HG03342 (cell line): ENCODE measurements at regions not wholly inside any gene's neighbourhood (a gene's known extent, or its start where the extent isn't known, plus 50 kb on each side); places are given as distances from the start of the nearest gene placed in this dataset.
"Not testable (repeated sequence)": the region's sequence is repeated elsewhere in the genome, so short reads cannot be mapped to it uniquely, and the experiment has no call there.

Experiments
- ATAC-seq: cut with Tn5 transposase; IDR thresholded peaks from one replicate; pipeline ENCODE4 v1.9.1; 2021; ENCODE audit warnings: mild to moderate bottlenecking, moderate library complexity; ENCODE audit not compliant: unreplicated experiment

DNA sequence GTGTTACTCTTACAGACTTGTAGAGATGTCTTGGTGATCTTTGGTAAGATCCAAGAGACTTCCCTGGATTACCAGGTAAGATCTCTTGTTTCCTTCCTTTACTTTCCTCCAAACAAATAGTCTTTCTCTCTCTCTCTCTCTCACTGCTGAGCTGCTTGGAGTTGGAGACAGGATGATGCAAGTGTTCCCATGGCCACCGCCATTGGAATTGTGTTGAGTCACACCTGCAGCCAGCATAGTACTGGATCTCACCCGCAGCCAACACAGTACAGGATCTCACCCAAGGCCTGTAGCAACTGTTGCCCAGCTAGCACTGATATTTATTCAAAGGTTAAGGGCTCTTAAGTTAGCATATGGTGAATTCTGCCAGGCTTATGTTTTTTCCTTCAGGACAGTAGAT lies 1080.9 kb downstream of the FAT4 start:
- no peak for ATAC-seq

DNA sequence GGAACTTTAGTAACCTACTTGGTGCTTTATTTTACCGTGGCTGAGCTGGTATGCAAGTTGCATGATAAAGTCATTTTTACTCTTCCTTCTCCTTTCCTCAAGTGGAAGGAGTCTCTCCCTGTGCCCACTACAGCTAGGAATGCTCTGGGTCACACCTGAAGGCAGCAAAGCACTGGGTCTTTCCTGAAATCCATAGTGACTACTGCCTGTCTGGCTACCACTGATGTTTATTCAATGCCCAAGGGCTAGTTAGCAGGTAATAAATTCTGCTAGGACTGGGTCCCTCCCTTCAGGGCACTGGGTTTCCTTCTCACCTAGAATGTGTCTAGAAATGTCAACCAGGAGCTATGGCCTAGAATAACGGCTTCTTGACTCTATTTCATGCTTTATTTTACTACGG lies 1081.4 kb downstream of the FAT4 start:
- no peak for ATAC-seq

DNA sequence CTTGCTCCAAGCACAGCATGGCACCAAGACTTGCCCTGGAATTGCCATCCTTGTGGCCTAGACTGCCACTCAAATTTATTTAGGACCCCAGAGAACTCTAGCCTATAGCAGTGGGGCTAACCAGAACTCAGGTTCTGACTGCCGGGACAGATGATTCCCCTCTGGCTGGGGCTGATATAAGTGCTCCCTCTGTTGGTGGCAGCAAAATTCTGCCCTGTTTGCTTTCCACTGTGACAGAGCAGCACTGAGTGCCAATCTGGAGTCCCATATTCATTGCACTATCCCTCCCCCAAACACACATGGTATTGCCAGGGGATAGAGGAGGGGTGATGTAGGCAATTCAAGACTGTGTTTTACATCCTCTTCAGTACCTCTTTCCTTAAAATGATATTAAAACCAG lies 1081.9 kb downstream of the FAT4 start:
- ATAC-seq, result no peak

GRCh38 chr4:126404549-126404948 lies 1089.8 kb downstream of the FAT4 start:
- ATAC-seq, result no peak

GRCh38 chr4:126405369-126405982 lies 1090.7 kb downstream of the FAT4 start:
- ATAC-seq, result peak; percentile 88

DNA sequence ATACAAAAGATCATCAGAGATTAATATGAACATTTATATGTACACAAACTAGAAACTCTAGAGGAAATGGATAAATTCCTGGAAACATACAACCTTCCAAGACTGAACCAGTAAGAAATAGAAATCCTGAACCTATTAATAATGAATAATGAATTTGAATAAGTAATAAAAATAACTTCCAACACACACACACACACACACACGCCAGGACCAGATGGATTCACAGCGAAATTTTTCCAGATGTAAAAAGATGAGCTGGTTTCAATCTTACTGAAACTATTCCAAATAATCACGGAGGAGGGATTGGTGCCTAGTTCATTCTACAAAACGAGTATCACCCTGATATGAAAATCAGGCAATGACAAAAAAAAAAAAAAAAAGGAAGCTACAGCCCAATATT lies 1095.0 kb downstream of the FAT4 start:
- no peak for ATAC-seq

- ATAC-seq, result no peak
Measured at GRCh38 chr4:126411047-126411446, 1096.3 kb downstream of the FAT4 start.

- not testable (repeated sequence) for ATAC-seq
Measured at GRCh38 chr4:126412310-126412709, 1097.6 kb downstream of the FAT4 start.

DNA sequence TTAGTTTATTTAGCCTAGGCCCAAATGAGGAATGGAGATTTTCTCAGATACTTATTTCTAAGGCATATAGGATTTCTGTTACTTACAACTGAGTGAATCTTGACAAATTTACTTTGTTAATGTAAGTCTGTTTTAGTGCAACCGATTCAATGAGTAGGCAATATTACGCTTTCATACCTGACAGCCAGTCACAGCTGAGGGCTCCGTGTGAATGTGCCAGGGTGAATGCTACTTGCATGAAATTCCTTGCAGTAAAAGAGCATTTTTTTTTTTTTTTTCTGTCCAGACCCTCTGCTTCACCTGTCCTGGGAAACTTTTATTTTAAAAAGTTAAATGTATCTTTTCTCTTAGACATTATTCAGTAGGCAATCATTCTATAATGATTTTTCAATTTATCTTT lies 1100.0 kb downstream of the FAT4 start:
- no peak for ATAC-seq

- no peak for ATAC-seq
Measured at GRCh38 chr4:126419266-126419665, 1104.5 kb downstream of the FAT4 start.

GRCh38 chr4:126427853-126428252 lies 1113.1 kb downstream of the FAT4 start:
- no peak for ATAC-seq

DNA sequence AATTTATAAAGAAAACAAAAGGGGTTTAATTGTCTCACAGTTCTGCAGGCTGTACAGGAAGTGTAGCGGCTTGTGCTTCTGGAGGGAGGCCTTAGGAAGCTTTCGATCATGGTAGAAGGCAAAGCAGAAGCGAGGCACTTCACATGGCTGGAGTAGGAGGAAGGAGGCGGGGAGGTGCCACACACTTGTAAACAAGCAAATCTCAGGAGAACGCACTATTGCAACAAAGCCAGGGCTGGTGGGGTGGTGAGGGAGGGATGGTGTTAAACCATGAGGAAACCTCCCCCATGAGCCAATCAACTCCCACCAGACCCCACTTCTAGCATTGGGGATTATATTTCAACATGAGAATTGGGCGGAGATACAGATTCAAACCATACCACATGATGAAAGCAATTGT lies 1116.3 kb downstream of the FAT4 start:
- no peak for ATAC-seq

DNA sequence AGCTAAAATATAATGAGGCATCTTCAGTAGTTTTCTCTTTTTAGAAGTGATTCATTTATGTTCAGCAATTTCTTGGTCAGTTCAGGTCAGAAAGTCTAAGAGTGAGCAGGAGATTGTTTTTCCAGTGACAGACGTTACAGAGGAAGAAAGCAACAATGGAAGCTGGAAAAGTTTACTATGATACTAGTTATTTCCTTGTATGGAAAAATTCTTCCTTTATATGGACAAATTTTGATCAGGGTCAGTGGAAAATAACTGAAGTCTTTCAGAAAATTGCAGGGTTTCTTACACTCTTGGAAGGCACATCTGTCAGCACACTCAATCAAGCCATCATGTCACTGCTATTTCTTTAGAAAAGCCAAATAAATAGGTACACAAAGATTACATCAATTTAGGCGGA lies 1120.7 kb downstream of the FAT4 start:
- ATAC-seq, result no peak

DNA sequence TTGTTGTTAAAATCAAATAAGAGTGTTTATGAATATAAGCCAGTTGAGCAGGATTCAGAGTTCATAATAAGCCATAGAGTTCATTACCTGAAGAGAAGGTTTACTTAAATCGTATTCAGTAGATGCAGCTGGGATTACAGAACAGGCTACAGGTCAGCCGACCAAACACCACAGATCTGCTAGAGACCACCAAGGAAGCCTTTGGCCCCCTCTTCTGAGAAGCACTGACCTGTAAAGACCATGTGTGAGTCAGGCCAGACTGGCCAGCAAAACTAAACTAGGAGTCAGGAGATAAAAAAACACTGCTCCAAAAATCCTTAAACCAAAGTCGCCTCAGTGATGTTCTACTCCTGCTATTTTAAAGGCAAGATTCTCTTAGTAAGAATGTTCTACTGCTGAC lies 1125.5 kb downstream of the FAT4 start:
- ATAC-seq, result no peak

- ATAC-seq, result no peak
Measured at GRCh38 chr4:126441173-126442035, 1126.6 kb downstream of the FAT4 start.

DNA sequence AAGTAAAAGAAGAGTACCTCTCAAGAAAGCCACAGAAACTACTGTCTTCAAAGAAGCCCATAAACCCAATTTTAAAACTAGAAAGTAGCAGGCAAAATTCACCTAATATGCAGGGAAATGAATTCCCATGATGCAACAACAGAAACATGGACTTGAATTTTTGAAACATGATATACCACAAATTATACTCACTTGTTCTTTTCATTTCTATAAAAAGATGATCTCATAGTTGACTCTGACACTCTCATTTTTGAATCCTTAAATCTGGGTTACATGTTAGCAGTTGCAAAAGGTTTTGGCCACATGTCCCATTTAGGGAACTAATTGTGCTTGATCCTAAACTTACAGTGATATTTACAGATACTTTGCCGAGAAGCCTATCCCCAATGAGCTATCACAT lies 1130.8 kb downstream of the FAT4 start:
- ATAC-seq, result no peak

GRCh38 chr4:126446917-126447316 lies 1132.2 kb downstream of the FAT4 start:
- ATAC-seq, result no peak

DNA sequence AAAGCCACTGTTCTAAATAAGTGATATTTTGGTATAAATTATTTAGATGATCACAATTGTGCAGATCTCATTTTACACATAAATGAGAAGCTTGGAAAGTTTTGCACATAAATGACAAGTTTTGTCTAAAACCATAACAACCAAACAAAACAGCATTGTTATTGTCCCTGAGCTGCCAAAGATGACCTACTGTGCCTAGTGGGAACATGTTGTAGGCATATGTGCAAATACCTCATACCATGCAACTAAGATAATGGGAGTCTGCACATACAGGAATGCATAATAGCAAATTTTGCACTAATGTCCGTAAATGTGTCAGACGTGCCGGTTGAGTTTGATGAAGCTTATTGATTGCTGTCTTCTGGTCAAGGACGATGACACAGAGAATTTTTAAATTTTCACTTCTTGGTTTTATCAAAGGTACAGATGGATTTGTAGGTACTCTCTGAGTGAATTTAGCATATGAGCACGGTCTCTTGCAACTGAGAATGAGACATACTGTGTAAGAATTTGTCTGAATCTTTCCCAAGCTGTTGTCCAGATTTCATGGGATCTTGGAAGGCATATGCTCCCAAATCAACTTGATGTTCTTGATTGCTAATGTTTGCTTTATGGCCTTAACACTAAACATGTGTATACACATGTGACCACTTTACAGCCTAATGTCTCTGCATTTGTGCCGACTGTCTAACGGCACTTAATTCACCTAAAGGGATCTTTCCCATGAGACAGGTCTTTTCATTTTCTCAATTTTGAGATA lies 1133.5 kb downstream of the FAT4 start:
- no peak for ATAC-seq

DNA sequence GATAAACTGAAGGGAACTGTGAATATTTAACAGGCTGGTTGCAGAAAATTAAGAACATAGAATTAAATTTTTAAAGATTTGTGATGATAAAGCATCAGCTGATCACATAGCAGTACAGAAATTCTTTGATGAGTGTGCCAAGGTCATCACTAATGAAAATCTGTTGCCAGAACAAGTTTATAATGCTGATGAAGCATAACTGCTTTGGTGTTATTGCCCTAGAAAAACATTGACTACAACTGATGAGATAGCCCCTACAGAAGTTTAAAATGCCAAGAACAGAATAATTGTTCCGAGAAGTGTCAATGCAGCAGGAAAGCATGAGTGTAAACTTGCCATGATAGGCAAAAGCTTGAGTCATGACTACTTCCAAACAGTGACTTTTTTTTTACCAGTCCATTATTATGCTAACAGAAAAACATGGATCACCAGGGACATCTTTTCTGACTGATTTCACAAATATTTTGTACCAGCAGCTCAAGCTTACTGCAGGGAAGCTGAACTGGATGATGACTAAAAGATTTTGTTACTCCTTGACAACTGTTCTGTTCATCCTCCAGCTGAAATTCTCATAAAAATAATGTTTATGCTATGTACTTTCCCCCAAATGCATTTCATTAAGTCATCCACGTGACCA lies 1136.6 kb downstream of the FAT4 start:
- ATAC-seq, result no peak

DNA sequence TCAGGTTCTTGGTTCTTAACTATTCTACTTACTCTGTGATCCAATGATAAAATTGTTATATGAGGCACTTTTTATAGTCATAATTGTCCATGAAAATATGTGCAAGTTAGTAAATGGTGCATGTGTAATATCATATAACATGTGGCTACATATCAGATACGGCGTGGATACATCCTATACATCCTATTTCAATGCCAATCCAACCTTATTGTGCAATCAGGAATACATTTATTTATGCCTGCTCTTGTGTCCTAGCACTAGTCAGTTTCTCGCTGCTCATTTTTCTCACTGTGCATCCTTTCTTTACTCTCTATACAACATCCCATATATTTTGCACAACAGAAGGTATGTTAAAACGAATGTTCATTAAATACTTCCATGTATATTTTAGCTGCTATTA lies 1141.1 kb downstream of the FAT4 start:
- ATAC-seq, result no peak

- ATAC-seq, result no peak
Measured at GRCh38 chr4:126458993-126459392, 1144.2 kb downstream of the FAT4 start.
